Thyroid gland (tissue), 4 donors: ENCODE measurements at regions not wholly inside any gene's neighbourhood (a gene's known extent, or its start where the extent isn't known, plus 50 kb on each side); places are given as distances from the start of the nearest gene placed in this dataset.

ENCODE experiments used
- CTCF ChIP-seq, 6 experiments: fragments of 200-600 bp in 3 of 6; fragments of 450-650 bp in 3 of 6; sonication (generic) in 3 of 6; IDR thresholded peaks; one replicate each; pipeline ENCODE4 v1.5.1; 2016 to 2019; ENCODE audit warnings: antibody characterized with exemption in 6 of 6, mild to moderate bottlenecking in 2 of 6, inconsistent platforms in 1 of 6, moderate library complexity in 1 of 6
- POLR2A ChIP-seq, 2 donors: fragments of 450-650 bp; IDR thresholded peaks; one replicate each; pipeline ENCODE4 v1.6.1; 2017; ENCODE audit warnings: antibody characterized with exemption in 2 of 2, mild to moderate bottlenecking in 2 of 2, moderate library complexity in 1 of 2

GRCh38 chr2:35365859-35366258 lies 989.7 kb upstream of the CRIM1 start:
- TF ChIP-seq CTCF (IDR thresholded peaks at IDR 0.05) (no peak), POLR2A (IDR thresholded peaks at IDR 0.05) (no peak)
